IMR-90 (cell line): ENCODE measurements at regions not wholly inside any gene's neighbourhood (a gene's known extent, or its start where the extent isn't known, plus 50 kb on each side); places are given as distances from the start of the nearest gene placed in this dataset.

Experiments
- ATAC-seq: fragments of 200-7000 bp; cut with Tn5 transposase; 2 replicates; pipeline ENCODE4 v1.9.1; 2020; ENCODE audit warnings: low read depth, mild to moderate bottlenecking, moderate library complexity
- BruUV-seq: library from RNA; stranded (reverse); fragments of 400-500 nt; replicated peaks from 2 replicates; lab custom pipeline; 2021; lab: Mats Ljungman, UMichigan
- CTCF ChIA-PET: fragments of 300-600 bp; formaldehyde crosslinking; extraction: SDS; loops from one replicate; lab custom pipeline; 2021; ENCODE audit warnings: antibody characterized with exemption; lab: Yijun Ruan, JAX
- POLR2A ChIA-PET: fragments of 300-600 bp; sonication (Branson Sonifier 250); formaldehyde crosslinking; loops from one replicate; lab custom pipeline; 2022; ENCODE audit warnings: antibody characterized with exemption; ENCODE audit not compliant: unreplicated experiment; lab: Charles Lee
- DNase-seq: peaks from one replicate; pipeline ENCODE4 v3.0.0; 2013
- H2AFZ ChIP-seq: replicated peaks from 2 replicates; pipeline ENCODE3; 2013; ENCODE audit warnings: low read length, mild to moderate bottlenecking; ENCODE audit not compliant: poor library complexity
- H2AK5ac ChIP-seq: 2 replicates; pipeline ENCODE4 v1.6.1; 2013; ENCODE audit warnings: low read depth, low read length, inconsistent platforms
- H2AK9ac ChIP-seq: replicated peaks from 2 replicates; pipeline ENCODE3; 2013; ENCODE audit warnings: mild to moderate bottlenecking, low read depth, low read length, moderate library complexity; ENCODE audit not compliant: poor library complexity
- H2BK120ac ChIP-seq: 2 replicates; pipeline ENCODE4 v1.6.1; 2013; ENCODE audit warnings: low read depth, low read length, inconsistent platforms
- H2BK15ac ChIP-seq: 3 replicates; pipeline ENCODE4 v1.6.1; 2013; ENCODE audit warnings: low read depth, low read length, inconsistent platforms
- H2BK20ac ChIP-seq: 2 replicates; pipeline ENCODE4 v1.6.1; 2013; ENCODE audit warnings: low read depth, mild to moderate bottlenecking, inconsistent platforms, low read length, moderate library complexity
- H2BK5ac ChIP-seq: 2 replicates; pipeline ENCODE4 v1.6.1; 2013; ENCODE audit warnings: mild to moderate bottlenecking, low read depth, low read length, inconsistent platforms; ENCODE audit not compliant: poor library complexity, severe bottlenecking
- H3K14ac ChIP-seq: replicated peaks from 2 replicates; pipeline ENCODE4 v1.6.1; 2013; ENCODE audit warnings: low read depth, low read length, inconsistent platforms
- H3K18ac ChIP-seq: 2 replicates; pipeline ENCODE4 v1.6.1; 2013; ENCODE audit warnings: low read depth, low read length, control low read depth
- H3K23ac ChIP-seq: 2 replicates; pipeline ENCODE4 v1.6.1; 2013; ENCODE audit warnings: low read depth, low read length, inconsistent platforms
- H3K27ac ChIP-seq: 2 replicates; pipeline ENCODE4 v1.5.1; 2013; ENCODE audit warnings: mild to moderate bottlenecking, control low read depth, low read length; ENCODE audit not compliant: insufficient read depth
- H3K27me3 ChIP-seq: 2 replicates; pipeline ENCODE4 v1.6.1; 2013; ENCODE audit warnings: low read length; ENCODE audit not compliant: control insufficient read depth, insufficient read depth
- H3K36me3 ChIP-seq: 2 replicates; pipeline ENCODE4 v1.6.1; 2013; ENCODE audit warnings: low read length, mixed read lengths; ENCODE audit not compliant: control insufficient read depth, insufficient read depth
- H3K4ac ChIP-seq: 2 replicates; pipeline ENCODE4 v1.6.1; 2013; ENCODE audit warnings: low read depth, low read length, inconsistent platforms
- H3K4me1 ChIP-seq: 2 replicates; pipeline ENCODE4 v1.6.1; 2013; ENCODE audit warnings: low read length, mixed read lengths; ENCODE audit not compliant: control insufficient read depth, insufficient read depth
- H3K4me2 ChIP-seq: 2 replicates; pipeline ENCODE4 v1.6.1; 2013; ENCODE audit warnings: low read depth, mild to moderate bottlenecking, control low read depth, low read length, moderate library complexity
- H3K4me3 ChIP-seq: 2 replicates; pipeline ENCODE4 v1.5.1; 2013; ENCODE audit warnings: low read depth, mild to moderate bottlenecking, control low read depth, low read length, moderate library complexity; ENCODE audit not compliant: insufficient read depth
- H3K56ac ChIP-seq: 2 replicates; pipeline ENCODE4 v1.6.1; 2013; ENCODE audit warnings: low read length, inconsistent platforms; ENCODE audit not compliant: insufficient read depth; ENCODE audit errors: extremely low read depth
- H3K79me1 ChIP-seq, 2 experiments: 2 replicates each; pipeline ENCODE4 v1.6.1; 2013; ENCODE audit warnings: low read length in 2 of 2, inconsistent platforms in 1 of 2, low read depth in 1 of 2
- H3K9ac ChIP-seq: 2 replicates; pipeline ENCODE4 v1.6.1; 2013; ENCODE audit warnings: low read depth, low read length, control low read depth
- H3K9me1 ChIP-seq: 2 replicates; pipeline ENCODE4 v1.6.1; 2013; ENCODE audit warnings: low read length, inconsistent platforms; ENCODE audit not compliant: insufficient read depth
- H3K9me3 ChIP-seq: 2 replicates; pipeline ENCODE4 v1.6.1; 2013; ENCODE audit warnings: low read length; ENCODE audit not compliant: control insufficient read depth, insufficient read depth
- H4K20me1 ChIP-seq: 2 replicates; pipeline ENCODE4 v1.6.1; 2013; ENCODE audit warnings: low read length, inconsistent platforms; ENCODE audit not compliant: insufficient read depth
- H4K5ac ChIP-seq: 2 replicates; pipeline ENCODE4 v1.6.1; 2013; ENCODE audit warnings: mild to moderate bottlenecking, low read depth, low read length, control low read depth
- H4K8ac ChIP-seq, 2 experiments: 2 replicates each; pipeline ENCODE4 v1.6.1; 2013; ENCODE audit warnings: low read depth in 2 of 2, low read length in 2 of 2, control low read depth in 1 of 2, inconsistent platforms in 1 of 2
- H4K91ac ChIP-seq: 2 replicates; pipeline ENCODE4 v1.6.1; 2013; ENCODE audit warnings: low read depth, low read length, inconsistent platforms; ENCODE audit not compliant: insufficient read depth
- BHLHE40 ChIP-seq: fragments of 150-350 bp; IDR thresholded peaks from 2 replicates; pipeline ENCODE4 v1.6.1; 2016; ENCODE audit warnings: mild to moderate bottlenecking, low read depth, low read length
- CEBPB ChIP-seq: IDR thresholded peaks from 2 replicates; pipeline ENCODE4 v1.6.1; 2012; ENCODE audit warnings: low read depth, low read length, improper control_type of control experiment
- CHD1 ChIP-seq: IDR thresholded peaks from 2 replicates; pipeline ENCODE4 v1.6.1; 2012; ENCODE audit warnings: low read depth, low read length, improper control_type of control experiment
- FOS ChIP-seq: fragments of 150-350 bp; IDR thresholded peaks from 2 replicates; pipeline ENCODE4 v1.6.1; 2016; ENCODE audit warnings: low read depth, low read length
- MAFK ChIP-seq: IDR thresholded peaks from 2 replicates; pipeline ENCODE4 v1.6.1; 2012; ENCODE audit warnings: low read depth, low read length, improper control_type of control experiment
- MAZ ChIP-seq: IDR thresholded peaks from 2 replicates; pipeline ENCODE4 v1.6.1; 2012; ENCODE audit warnings: low read depth, mild to moderate bottlenecking, low read length, improper control_type of control experiment, moderate library complexity, borderline replicate concordance
- MXI1 ChIP-seq: IDR thresholded peaks from 2 replicates; pipeline ENCODE4 v1.6.1; 2012; ENCODE audit warnings: low read depth, mild to moderate bottlenecking, low read length, moderate library complexity, borderline replicate concordance
- NFE2L2 ChIP-seq: fragments of 150-350 bp; IDR thresholded peaks from 2 replicates; pipeline ENCODE4 v1.6.1; 2016; ENCODE audit warnings: low read depth, mild to moderate bottlenecking, low read length
- POLR2A ChIP-seq: IDR thresholded peaks from 2 replicates; pipeline ENCODE4 v1.6.1; 2012; ENCODE audit warnings: mild to moderate bottlenecking, low read depth, low read length
- RCOR1 ChIP-seq: IDR thresholded peaks from 2 replicates; pipeline ENCODE4 v1.6.1; 2012; ENCODE audit warnings: mild to moderate bottlenecking, low read length, improper control_type of control experiment; ENCODE audit not compliant: insufficient replicate concordance
- RFX5 ChIP-seq: IDR thresholded peaks from 2 replicates; pipeline ENCODE4 v1.8.0; 2012; ENCODE audit warnings: low read depth, mild to moderate bottlenecking, low read length, moderate library complexity
- SMC3 ChIP-seq: fragments of 150-350 bp; IDR thresholded peaks from 2 replicates; pipeline ENCODE4 v1.6.1; 2016; ENCODE audit warnings: low read depth, mild to moderate bottlenecking, antibody characterized with exemption, low read length, moderate library complexity
- WGBS, 2 experiments: methylation state at CpG; one replicate each; pipeline versions ENCODE4 v1.1.5 to v1.1.7; 2013; ENCODE audit warnings: missing lambda C conversion rate in 2 of 2; ENCODE audit not compliant: insufficient read length in 1 of 2; ENCODE audit errors: extremely low coverage in 2 of 2; 5-methylcytosine and 5-hydroxymethylcytosine counted together
- dilution Hi-C: fragments of 300-500 bp; cut with HindIII; formaldehyde crosslinking; loops from one replicate; pipeline ENCODE4 v1.14.3; 2018; ENCODE audit warnings: low sequenced_read_pairs; ENCODE audit not compliant: unreplicated experiment
- in situ Hi-C: fragments of 300-500 bp; cut with MboI; formaldehyde crosslinking; loops from 3 replicates; pipeline ENCODE4 v1.14.3; 2019; ENCODE audit warnings: low sequenced_read_pairs, inconsistent platforms, mixed read lengths
- intact Hi-C: fragments of 100-400 bp; cut with micrococcal nuclease; formaldehyde crosslinking; loops from 2 replicates; pipeline ENCODE4 v1.10.0; 2022
- TF ChIP-seq, protein P1 (sequence below): fragments of 150-350 bp; IDR thresholded peaks from 2 replicates; pipeline ENCODE4 v1.6.1; 2017; ENCODE audit warnings: mild to moderate bottlenecking, antibody characterized with exemption, low read length, low read depth
- TF ChIP-seq, protein P2 (sequence below): conservative IDR thresholded peaks from 2 replicates; pipeline ENCODE4 v1.5.1; 2012; ENCODE audit warnings: mild to moderate bottlenecking, low read depth, low read length, improper control_type of control experiment
- TF ChIP-seq, protein P3 (sequence below): fragments of 150-350 bp; IDR thresholded peaks from 2 replicates; pipeline ENCODE4 v1.6.1; 2016; ENCODE audit warnings: low read depth, mild to moderate bottlenecking, low read length, moderate library complexity, borderline replicate concordance

DNA sequence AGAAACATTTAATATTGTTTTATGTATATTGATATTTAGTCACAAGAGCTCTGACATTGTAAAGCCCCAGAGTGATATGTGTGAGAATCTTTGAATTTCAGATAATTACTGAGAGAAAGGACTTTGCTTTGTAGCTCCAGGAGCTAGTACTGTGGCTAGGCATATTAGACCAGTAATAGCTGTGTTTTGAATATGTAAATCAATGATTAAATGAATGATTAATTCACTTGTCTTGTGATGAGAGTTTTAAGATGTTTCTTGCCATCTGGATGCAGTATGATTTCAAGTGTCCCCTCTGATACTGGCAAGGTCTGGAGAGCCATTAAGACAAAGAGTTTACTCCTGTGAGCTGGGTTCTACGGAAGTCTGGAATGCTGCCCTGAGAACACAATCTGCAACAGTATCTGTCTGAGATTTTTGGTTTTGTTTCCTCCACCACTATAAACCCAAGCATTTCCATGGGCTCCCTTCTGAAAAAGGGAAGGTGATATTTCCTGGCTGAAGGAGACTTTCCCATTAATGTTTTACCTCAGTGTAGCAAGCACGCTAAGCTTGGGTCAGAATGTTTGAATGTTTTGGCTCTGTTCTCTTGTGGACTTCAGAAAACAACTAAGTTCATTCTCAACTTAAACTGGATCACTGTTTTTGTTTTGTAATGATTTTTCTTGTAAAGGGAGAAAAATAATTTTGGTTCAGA, 61.3 kb upstream of the BICC1 start:
- dilution Hi-C loops, result no loop called here
- no peak for TF ChIP-seq CEBPB
- TF ChIP-seq, protein P1, sequence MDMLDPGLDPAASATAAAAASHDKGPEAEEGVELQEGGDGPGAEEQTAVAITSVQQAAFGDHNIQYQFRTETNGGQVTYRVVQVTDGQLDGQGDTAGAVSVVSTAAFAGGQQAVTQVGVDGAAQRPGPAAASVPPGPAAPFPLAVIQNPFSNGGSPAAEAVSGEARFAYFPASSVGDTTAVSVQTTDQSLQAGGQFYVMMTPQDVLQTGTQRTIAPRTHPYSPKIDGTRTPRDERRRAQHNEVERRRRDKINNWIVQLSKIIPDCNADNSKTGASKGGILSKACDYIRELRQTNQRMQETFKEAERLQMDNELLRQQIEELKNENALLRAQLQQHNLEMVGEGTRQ, result no peak
- no peak for TF ChIP-seq CHD1
- TF ChIP-seq NFE2L2, result no peak
- TF ChIP-seq SMC3, result no peak
- no peak for TF ChIP-seq MAFK
- TF ChIP-seq MAZ, result no peak
- TF ChIP-seq RCOR1, result no peak
- TF ChIP-seq, protein P2, sequence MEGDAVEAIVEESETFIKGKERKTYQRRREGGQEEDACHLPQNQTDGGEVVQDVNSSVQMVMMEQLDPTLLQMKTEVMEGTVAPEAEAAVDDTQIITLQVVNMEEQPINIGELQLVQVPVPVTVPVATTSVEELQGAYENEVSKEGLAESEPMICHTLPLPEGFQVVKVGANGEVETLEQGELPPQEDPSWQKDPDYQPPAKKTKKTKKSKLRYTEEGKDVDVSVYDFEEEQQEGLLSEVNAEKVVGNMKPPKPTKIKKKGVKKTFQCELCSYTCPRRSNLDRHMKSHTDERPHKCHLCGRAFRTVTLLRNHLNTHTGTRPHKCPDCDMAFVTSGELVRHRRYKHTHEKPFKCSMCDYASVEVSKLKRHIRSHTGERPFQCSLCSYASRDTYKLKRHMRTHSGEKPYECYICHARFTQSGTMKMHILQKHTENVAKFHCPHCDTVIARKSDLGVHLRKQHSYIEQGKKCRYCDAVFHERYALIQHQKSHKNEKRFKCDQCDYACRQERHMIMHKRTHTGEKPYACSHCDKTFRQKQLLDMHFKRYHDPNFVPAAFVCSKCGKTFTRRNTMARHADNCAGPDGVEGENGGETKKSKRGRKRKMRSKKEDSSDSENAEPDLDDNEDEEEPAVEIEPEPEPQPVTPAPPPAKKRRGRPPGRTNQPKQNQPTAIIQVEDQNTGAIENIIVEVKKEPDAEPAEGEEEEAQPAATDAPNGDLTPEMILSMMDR, result no peak
- TF ChIP-seq POLR2A, result no peak
- TF ChIP-seq BHLHE40, result no peak
- no peak for TF ChIP-seq RFX5
- TF ChIP-seq MXI1, result no peak
- TF ChIP-seq, protein P3, sequence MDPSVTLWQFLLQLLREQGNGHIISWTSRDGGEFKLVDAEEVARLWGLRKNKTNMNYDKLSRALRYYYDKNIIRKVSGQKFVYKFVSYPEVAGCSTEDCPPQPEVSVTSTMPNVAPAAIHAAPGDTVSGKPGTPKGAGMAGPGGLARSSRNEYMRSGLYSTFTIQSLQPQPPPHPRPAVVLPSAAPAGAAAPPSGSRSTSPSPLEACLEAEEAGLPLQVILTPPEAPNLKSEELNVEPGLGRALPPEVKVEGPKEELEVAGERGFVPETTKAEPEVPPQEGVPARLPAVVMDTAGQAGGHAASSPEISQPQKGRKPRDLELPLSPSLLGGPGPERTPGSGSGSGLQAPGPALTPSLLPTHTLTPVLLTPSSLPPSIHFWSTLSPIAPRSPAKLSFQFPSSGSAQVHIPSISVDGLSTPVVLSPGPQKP, result no peak
- TF ChIP-seq FOS, result no peak

More for the DNA sequence above, 61.3 kb upstream of the BICC1 start:
- H3K27ac ChIP-seq, result no peak overlapping the region
- no peaks in the 10 kb centered on the region for H3K9me3 ChIP-seq
- no peak overlapping the region for H2AFZ ChIP-seq
- H3K18ac ChIP-seq, result peak overlapping the region; percentile 82
- H4K91ac ChIP-seq, result peak overlapping the region; percentile 38; the same call in 1 of the 2 replicates
- peak overlapping the region; percentile 77 for H2BK120ac ChIP-seq
- intact Hi-C loops, result no loop called here
- peak overlapping the region; percentile 64; the same call in 1 of the 2 replicates for H4K5ac ChIP-seq
- H3K9me1 ChIP-seq, result no peaks in the 10 kb centered on the region
- no CpG with 5 or more reads among the region's 2 CpGs for WGBS, 2 experiments
- H3K27me3 ChIP-seq, result no peaks in the 10 kb centered on the region
- peak overlapping the region; percentile 86 for H2BK20ac ChIP-seq
- no peaks in the 10 kb centered on the region for H3K36me3 ChIP-seq
- in situ Hi-C loops, result no loop called here
- H3K4me2 ChIP-seq, result peak overlapping the region; percentile 59; the same call in 1 of the 2 replicates
- H3K79me1 ChIP-seq, result no peaks in the 10 kb centered on the region
- BruUV-seq, result no TSS peak
- POLR2A ChIA-PET, result no interaction called here
- peak overlapping the region; percentile 54; the same call in 1 of the 2 replicates for H3K4ac ChIP-seq
- CTCF ChIA-PET, result interaction anchor here (0.6 to 1.9 kb wide), 4 partner anchors 11 to 37 kb away, joined by 4 to 7 read pairs (median 5); no protein-coding TSS in a partner anchor
- no peak overlapping the region for H3K4me3 ChIP-seq
- no peak for DNase-seq
- H3K9ac ChIP-seq, result no peak overlapping the region
- peak overlapping the region; percentile 87; the same call in 1 of the 3 replicates for H2BK15ac ChIP-seq
- H2AK5ac ChIP-seq, result no peak overlapping the region
- H3K14ac ChIP-seq, result peak overlapping the region; percentile 74; the same call in 1 of the 2 replicates
- H4K20me1 ChIP-seq, result no peaks in the 10 kb centered on the region
- peak; percentile 32; the same call in 1 of the 2 replicates for ATAC-seq
- H3K4me1 ChIP-seq, result peaks cover 6% of the 10 kb centered on the region
- H3K56ac ChIP-seq, result no peak overlapping the region
- H4K8ac ChIP-seq, result peak overlapping the region in 1 of 2 experiments; percentile 46; a peak in 2 of 4 replicates
- H3K23ac ChIP-seq, result peak overlapping the region; percentile 45; the same call in 1 of the 2 replicates
- no peak overlapping the region for H2BK5ac ChIP-seq
- H2AK9ac ChIP-seq, result no peak overlapping the region
